IgD-negative memory B cell (primary cell): ENCODE measurements at regions not wholly inside any gene's neighbourhood (a gene's known extent, or its start where the extent isn't known, plus 50 kb on each side); places are given as distances from the start of the nearest gene placed in this dataset.

Experiments used
- H3K27ac Mint-ChIP-seq, 3 donors: one replicate each; pipeline ENCODE4 v1.8.0; 2020 to 2022; ENCODE audit warnings: mild to moderate bottlenecking in 3 of 3, mixed read lengths in 3 of 3, moderate library complexity in 1 of 3
- H3K27me3 Mint-ChIP-seq: one replicate; pipeline ENCODE4 v1.8.0; 2021; ENCODE audit warnings: mixed read lengths
- H3K36me3 Mint-ChIP-seq: one replicate; pipeline ENCODE4 v1.8.0; 2020; ENCODE audit warnings: mild to moderate bottlenecking, mixed read lengths
- H3K4me1 Mint-ChIP-seq, 3 donors: one replicate each; pipeline ENCODE4 v1.8.0; 2020 to 2022; ENCODE audit warnings: mixed read lengths in 3 of 3, mild to moderate bottlenecking in 1 of 3
- H3K4me3 Mint-ChIP-seq, 4 donors: one replicate each; pipeline ENCODE4 v1.8.0; 2020 to 2022; ENCODE audit warnings: mild to moderate bottlenecking in 4 of 4, mixed read lengths in 4 of 4, moderate library complexity in 3 of 4
- H3K9me3 Mint-ChIP-seq, 3 donors: one replicate each; pipeline ENCODE4 v1.8.0; 2020 to 2021; ENCODE audit warnings: mixed read lengths in 3 of 3, mild to moderate bottlenecking in 1 of 3

DNA sequence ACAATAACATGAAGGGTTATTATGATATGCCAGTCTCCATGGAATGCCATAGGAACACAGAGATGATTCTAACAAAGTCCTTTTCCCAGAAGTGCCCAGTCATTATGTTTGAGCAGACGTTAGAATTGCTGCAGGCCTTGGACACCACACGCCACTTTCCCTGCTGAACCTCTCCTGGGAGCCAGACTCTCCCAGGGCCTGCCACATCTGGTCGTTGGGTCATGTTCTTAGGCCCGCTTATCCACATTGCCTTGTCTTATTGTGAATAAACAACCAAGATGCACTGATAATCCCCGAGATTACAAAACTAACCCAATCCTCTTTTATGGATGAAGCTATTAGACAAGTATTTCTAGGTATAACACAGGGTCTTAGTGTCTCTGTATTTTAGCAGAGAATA is 276.5 kb upstream of the CITED2 start:
- Mint-ChIP-seq H3K4me3 (no peak overlapping the region), H3K27me3 (peaks cover 1% of the 10 kb centered on the region), H3K36me3 (no peaks in the 10 kb centered on the region), H3K9me3 (peaks cover 0 to 8% (median 5%) of the 10 kb centered on the region in 3 donors), H3K27ac (no peak overlapping the region), H3K4me1 (no peaks in the 10 kb centered on the region)

DNA sequence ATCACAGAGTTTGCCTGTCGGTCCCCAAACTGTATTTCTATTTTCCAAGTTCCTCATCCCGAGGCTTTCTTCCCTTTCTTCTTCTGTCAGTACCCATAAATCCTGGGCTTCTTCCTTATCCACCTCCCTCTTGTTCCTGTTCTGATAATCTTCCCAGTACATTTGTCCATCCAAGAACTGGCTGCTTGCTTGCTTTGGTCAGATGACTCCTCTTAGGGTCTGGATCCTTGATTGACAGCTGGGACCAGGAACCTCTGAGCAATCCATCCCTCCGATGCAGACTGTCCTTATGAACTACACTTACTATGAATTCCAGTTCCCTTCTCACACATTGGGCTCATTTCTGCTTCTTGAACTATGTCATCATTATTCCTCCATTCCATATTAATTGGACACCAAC is 275.3 kb upstream of the CITED2 start:
- H3K4me3 Mint-ChIP-seq = no peak overlapping the region
- H3K9me3 Mint-ChIP-seq = peaks cover 0 to 8% (median 5%) of the 10 kb centered on the region in 3 donors
- no peak overlapping the region for H3K27ac Mint-ChIP-seq
- no peaks in the 10 kb centered on the region for H3K4me1 Mint-ChIP-seq
- peaks cover 1% of the 10 kb centered on the region for H3K27me3 Mint-ChIP-seq
- no peaks in the 10 kb centered on the region for H3K36me3 Mint-ChIP-seq

DNA sequence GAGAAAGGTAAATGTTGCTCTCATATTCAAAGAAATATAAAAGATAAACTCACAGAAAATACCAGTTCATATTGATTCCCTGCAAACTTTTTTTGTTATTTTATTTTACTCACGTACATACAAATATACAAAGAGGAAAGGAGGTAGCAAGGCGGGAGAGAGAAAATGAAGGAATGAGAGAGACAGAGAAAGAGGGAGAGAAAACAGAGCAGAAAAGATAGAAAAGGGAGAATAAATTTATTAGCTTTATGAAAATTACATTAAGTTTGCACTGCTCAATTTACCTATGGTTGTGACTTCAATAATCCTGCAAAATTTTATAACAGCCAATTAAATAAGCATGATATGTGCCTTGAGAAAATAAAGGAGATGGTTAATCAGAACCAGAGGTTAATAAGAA is 274.7 kb upstream of the CITED2 start:
- H3K27me3 Mint-ChIP-seq = peaks cover 2% of the 10 kb centered on the region
- H3K27ac Mint-ChIP-seq = no peak overlapping the region
- H3K4me1 Mint-ChIP-seq = no peaks in the 10 kb centered on the region
- no peak overlapping the region for H3K4me3 Mint-ChIP-seq
- no peaks in the 10 kb centered on the region for H3K36me3 Mint-ChIP-seq
- H3K9me3 Mint-ChIP-seq = peaks cover 0 to 8% (median 5%) of the 10 kb centered on the region in 3 donors

DNA sequence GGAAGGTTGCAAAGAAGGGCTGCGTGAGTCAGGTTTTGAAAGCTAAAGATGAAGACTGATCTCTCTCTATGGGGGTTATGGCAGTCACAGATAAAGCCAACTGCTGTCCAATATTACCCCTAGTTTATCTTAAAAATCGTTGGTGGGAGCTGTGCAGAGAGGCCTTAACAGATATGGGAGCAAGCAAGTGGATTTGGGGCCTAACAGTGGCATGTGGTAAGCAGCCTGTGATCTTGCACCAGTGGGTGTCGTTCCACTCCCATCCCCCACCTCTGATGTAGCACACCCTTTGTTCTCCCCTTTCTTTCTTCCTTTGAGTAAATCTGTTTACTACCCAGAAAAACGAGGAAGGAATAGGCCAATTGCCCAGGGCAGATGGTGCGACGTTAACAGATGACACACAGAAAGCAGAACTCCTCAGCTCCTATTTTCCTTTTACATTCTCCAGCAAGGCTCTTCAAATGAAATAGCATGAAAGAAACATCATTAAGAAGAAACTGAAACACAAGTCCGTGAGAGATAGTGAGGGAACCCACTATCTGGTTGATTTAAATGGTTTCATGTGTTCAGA is 274.1 kb upstream of the CITED2 start:
- no peaks in the 10 kb centered on the region for H3K4me1 Mint-ChIP-seq
- H3K4me3 Mint-ChIP-seq = no peak overlapping the region
- peaks cover 0 to 8% (median 5%) of the 10 kb centered on the region in 3 donors for H3K9me3 Mint-ChIP-seq
- H3K27ac Mint-ChIP-seq = no peak overlapping the region
- H3K36me3 Mint-ChIP-seq = no peaks in the 10 kb centered on the region
- H3K27me3 Mint-ChIP-seq = peaks cover 2% of the 10 kb centered on the region

DNA sequence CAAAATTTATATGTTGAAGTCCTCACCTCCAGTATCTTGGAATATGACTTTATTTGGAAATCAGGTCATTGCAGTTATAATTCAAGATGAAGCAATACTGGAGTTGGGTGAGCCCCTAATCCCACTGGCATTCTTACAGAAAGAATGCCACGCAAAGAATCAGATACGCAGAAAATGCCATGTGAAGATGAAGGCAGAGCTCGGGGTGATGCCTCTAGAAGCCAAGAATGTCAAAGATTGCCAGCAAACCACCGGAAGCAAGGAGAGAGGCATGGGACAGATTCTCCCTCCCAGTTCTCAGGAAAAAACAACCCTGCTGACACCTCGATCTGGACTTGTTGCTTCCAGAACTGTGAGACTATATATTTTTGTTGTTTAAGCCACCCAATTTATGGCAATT is 273.4 kb upstream of the CITED2 start:
- Mint-ChIP-seq H3K27ac (no peak overlapping the region), H3K36me3 (no peaks in the 10 kb centered on the region), H3K4me3 (no peak overlapping the region), H3K9me3 (peaks cover 0 to 8% (median 5%) of the 10 kb centered on the region in 3 donors), H3K27me3 (peaks cover 2% of the 10 kb centered on the region), H3K4me1 (no peaks in the 10 kb centered on the region)

DNA sequence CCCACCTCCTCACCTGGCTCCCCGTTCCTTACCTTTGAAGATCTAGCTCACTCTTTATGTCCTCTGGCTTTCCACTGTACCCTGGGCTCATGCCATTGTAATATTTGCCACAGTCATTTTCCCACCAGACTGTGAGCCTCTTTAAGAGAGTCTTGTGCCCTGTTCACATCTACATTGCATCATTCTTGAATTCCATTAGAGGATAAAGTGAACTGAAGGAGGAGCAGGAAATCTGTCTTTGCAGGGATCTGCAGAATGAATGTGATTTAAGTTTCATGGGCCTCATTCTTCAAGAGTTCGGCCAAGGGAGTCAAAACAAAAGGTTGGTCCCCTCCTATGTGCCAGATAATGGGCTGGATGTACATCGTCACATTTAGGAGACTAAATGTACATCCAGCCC is 272.6 kb upstream of the CITED2 start:
- Mint-ChIP-seq H3K4me1 (no peaks in the 10 kb centered on the region), H3K4me3 (no peak overlapping the region), H3K27me3 (peaks cover 2% of the 10 kb centered on the region), H3K9me3 (peaks cover 0 to 8% (median 5%) of the 10 kb centered on the region in 3 donors), H3K36me3 (peaks cover 2% of the 10 kb centered on the region), H3K27ac (no peak overlapping the region)

DNA sequence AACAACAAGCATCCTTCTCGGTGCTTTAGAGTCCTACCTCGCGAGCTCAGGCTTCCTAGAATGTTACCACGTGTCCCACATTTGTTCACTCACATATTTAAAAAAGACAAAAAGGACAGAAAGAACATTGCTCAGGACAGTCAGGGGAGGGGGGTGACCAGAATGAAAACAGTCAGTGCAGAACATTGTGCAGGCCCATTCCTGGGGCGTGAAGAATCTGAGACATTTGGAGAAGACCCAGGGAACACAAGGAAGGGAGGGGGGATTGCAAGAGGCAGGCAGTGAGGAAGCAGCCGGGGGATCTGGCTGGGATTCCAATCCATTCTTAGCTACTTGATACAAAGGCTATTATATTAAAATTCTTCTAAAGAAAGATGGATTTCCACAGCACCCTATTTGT is 270.4 kb upstream of the CITED2 start:
- H3K9me3 Mint-ChIP-seq = peaks cover 0 to 8% (median 5%) of the 10 kb centered on the region in 3 donors
- H3K27ac Mint-ChIP-seq = no peak overlapping the region
- H3K27me3 Mint-ChIP-seq = peaks cover 2% of the 10 kb centered on the region

DNA sequence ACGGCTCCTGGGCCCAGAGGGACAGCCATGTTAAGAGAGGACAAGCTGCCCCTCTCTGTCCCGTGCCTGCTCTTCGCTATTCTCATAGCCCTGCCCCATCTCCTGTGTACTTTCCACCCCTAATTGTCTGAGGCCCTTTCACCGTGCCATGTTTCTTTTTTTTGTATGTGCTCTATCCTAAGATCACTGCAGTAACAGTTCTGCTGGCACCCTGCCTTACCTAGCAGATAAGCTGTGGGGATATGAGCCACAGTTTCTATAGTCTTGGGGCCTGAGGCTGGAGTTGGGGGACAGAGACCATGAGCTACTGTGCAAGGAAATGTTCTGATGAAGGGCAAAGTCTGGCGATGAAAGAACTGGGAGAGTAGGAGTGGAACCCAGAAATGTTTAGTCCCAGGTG is 269.5 kb upstream of the CITED2 start:
- H3K9me3 Mint-ChIP-seq = peaks cover 0 to 8% (median 7%) of the 10 kb centered on the region in 3 donors
- H3K4me3 Mint-ChIP-seq = no peak overlapping the region
- no peak overlapping the region for H3K27ac Mint-ChIP-seq
- peaks cover 2% of the 10 kb centered on the region for H3K27me3 Mint-ChIP-seq
- peaks cover 9 to 10% (median 9%) of the 10 kb centered on the region in 3 donors for H3K4me1 Mint-ChIP-seq
- peaks cover 2% of the 10 kb centered on the region for H3K36me3 Mint-ChIP-seq

More for the DNA sequence above, 270.4 kb upstream of the CITED2 start:
- Mint-ChIP-seq H3K36me3 (peaks cover 2% of the 10 kb centered on the region), H3K4me1 (peaks cover 8 to 9% (median 9%) of the 10 kb centered on the region in 3 donors), H3K4me3 (no peak overlapping the region)

DNA sequence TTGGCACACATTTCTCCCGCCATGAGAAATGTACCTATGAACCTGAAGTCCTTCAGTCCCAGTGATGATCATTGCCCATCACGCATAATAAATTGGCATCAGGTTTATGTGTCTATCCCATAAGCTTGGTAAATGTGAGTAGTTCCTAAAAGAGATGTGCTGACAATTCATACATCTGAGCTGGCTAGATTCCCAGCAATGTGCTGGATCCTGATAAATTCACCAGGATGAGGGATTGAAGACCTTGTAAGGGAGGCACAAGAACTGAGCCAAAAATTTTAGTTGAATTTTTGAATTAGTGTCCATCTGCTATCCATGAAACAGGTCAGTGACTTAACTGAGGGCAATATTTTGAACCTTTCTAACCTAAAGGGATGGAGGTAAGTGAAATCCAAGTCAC is 267.9 kb upstream of the CITED2 start:
- H3K4me3 Mint-ChIP-seq = no peak overlapping the region
- peaks cover 9 to 10% (median 9%) of the 10 kb centered on the region in 3 donors for H3K4me1 Mint-ChIP-seq
- no peak overlapping the region for H3K27ac Mint-ChIP-seq
- H3K27me3 Mint-ChIP-seq = peaks cover 2% of the 10 kb centered on the region
- H3K36me3 Mint-ChIP-seq = peaks cover 2% of the 10 kb centered on the region
- peaks cover 0 to 8% (median 7%) of the 10 kb centered on the region in 3 donors for H3K9me3 Mint-ChIP-seq

DNA sequence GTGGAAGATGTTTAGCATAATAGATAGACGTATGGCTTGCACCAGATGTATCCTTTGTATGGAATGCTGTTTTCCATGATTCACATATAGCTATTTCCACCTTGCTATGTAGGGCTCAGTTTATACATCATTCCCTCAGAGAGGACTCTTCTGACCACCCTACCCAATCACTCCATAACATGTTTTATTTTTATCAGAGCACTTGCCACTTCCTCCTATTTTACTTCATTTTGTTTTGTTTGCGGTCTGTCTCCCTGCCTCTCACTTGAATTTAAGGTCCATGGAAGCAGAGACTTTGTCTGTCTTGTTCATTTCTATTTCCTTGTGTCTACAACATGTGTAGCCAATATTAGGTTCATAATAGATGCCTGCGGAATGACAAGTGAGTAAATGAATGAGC is 266.9 kb upstream of the CITED2 start:
- H3K9me3 Mint-ChIP-seq = peaks cover 0 to 2% (median 1%) of the 10 kb centered on the region in 3 donors
- H3K4me3 Mint-ChIP-seq = no peak overlapping the region
- peaks cover 2% of the 10 kb centered on the region for H3K27me3 Mint-ChIP-seq
- H3K36me3 Mint-ChIP-seq = peaks cover 2% of the 10 kb centered on the region
- H3K27ac Mint-ChIP-seq = no peak overlapping the region
- H3K4me1 Mint-ChIP-seq = peaks cover 9 to 10% (median 9%) of the 10 kb centered on the region in 3 donors

DNA sequence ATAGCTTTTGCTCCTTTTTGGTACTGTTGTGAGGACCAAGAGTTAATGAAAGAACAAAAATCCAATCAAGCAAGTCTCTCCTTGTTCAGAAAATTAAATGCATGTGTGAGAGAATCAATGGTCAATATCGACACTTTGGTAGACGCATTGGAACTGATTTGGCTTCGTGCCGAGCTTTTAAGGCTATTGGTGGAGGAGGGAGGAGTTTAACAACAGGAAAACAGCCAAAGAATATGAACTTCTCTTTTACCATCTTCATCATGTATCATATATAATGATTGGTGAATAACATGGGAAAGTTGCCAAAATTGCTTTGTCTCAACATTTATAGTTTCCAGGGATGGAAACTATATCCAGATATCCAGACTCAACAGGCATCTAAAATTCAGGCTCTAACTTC is 266.5 kb upstream of the CITED2 start:
- Mint-ChIP-seq H3K27ac (no peak overlapping the region), H3K4me3 (no peak overlapping the region), H3K4me1 (peaks cover 9 to 10% (median 9%) of the 10 kb centered on the region in 3 donors), H3K36me3 (peaks cover 2% of the 10 kb centered on the region), H3K9me3 (peaks cover 0 to 2% (median 0%) of the 10 kb centered on the region in 3 donors), H3K27me3 (peaks cover 2% of the 10 kb centered on the region)

DNA sequence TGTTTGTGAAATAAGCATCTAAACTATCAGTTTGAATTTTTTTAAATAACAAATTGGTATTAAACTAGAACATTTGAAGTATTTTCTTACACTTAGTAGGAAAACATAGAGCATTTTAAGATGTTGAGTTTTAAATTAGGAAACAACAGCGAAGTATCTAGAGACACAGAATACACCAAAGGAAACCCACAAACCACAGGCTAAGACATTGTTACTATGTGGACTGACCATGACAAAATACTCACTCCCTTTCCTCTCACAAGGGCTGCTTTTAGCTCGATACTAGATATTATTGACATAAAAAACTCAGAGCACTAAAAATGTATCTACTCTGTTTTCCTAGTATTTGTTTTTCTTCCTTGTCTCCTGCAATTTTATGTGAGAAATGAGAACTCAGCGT is 266.0 kb upstream of the CITED2 start:
- Mint-ChIP-seq H3K4me3 (no peak overlapping the region), H3K36me3 (peaks cover 2% of the 10 kb centered on the region), H3K9me3 (peaks cover 0 to 2% (median 0%) of the 10 kb centered on the region in 3 donors), H3K27me3 (peaks cover 2% of the 10 kb centered on the region), H3K27ac (no peak overlapping the region), H3K4me1 (peaks cover 9 to 10% (median 9%) of the 10 kb centered on the region in 3 donors)

DNA sequence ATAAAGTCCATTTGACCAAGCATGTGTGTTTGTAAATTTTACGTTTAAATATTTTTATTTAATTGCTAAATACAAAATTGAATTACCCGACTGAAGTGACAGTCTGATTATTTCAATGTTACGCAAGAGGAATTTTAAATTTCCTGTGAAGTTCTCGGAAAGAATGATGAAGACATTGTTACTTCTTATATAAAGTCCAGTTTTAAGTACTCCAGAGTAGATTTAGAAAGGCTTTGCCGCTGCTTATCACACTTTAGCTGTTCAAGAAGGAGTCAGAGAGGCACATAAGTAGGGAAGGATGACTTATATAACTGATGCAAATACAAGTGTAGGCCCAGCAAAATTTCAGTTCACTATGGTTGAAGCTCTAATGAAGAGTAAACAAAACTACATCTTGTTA is 265.1 kb upstream of the CITED2 start:
- H3K4me3 Mint-ChIP-seq = peak overlapping the region in 1 of 4 donors; percentile 9
- H3K27me3 Mint-ChIP-seq = no peaks in the 10 kb centered on the region
- peaks cover 0 to 2% (median 0%) of the 10 kb centered on the region in 3 donors for H3K9me3 Mint-ChIP-seq
- H3K36me3 Mint-ChIP-seq = peaks cover 2% of the 10 kb centered on the region
- no peak overlapping the region for H3K27ac Mint-ChIP-seq
- peaks cover 9 to 10% (median 9%) of the 10 kb centered on the region in 3 donors for H3K4me1 Mint-ChIP-seq

DNA sequence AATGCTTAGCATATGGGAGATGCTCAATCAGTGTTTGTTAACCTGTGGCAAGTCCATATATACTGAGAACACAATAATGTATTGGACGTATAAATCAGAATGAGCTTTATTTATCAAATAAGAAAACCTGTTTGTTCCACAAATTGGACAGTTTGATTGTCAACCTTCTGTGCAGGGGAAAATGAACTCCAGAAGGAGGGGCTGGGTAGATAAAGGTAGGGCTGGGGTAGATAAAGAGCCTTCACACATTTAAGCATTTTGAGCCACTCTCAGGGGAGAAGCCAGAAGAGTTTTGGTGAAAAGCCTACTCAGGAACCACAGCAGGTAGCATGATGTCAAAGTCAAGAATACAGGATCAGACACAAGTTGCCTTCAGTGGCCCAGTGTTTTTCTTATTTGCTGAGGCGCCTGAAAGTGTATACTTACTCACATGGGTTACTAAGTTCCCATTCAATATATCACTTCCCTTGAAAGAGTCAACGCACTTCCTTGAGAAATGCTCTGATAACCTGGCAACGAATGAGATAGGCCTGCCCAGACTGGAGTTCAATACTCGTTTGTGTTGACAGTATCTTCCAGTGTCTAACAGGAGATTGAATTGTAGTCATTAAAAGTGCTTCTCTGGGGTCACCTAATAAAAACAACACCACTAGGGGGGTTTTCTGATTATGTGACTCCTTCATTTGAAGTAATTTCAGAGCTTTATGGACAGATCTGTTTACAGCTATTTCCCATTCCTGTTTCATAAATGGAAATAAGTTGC is 263.9 kb upstream of the CITED2 start:
- Mint-ChIP-seq H3K27ac (no peak overlapping the region), H3K36me3 (peaks cover 2% of the 10 kb centered on the region), H3K27me3 (no peaks in the 10 kb centered on the region), H3K9me3 (peaks cover 0 to 2% (median 0%) of the 10 kb centered on the region in 3 donors), H3K4me1 (peaks cover 9 to 10% (median 9%) of the 10 kb centered on the region in 3 donors), H3K4me3 (no peak overlapping the region)

DNA sequence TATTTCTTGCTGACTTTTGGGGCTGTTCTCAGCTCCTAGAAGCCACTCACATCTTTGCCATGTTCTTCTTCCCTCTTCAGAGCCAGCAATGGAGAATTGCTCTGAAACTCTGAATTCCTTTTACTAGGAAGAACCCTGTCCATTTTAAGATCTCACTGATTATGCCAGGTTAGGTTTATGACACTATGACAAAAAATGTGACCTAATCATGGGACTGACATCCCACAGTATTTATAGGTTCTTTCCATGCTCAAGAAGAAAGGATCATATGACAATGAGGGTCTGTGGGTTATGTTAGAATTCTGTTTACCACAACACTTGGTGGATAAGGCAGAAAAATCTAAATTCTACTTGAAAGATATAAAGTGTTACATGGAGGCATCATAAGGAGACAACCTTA is 263.3 kb upstream of the CITED2 start:
- no peak overlapping the region for H3K4me3 Mint-ChIP-seq
- peaks cover 9 to 10% (median 9%) of the 10 kb centered on the region in 3 donors for H3K4me1 Mint-ChIP-seq
- H3K9me3 Mint-ChIP-seq = peaks cover 0 to 2% (median 0%) of the 10 kb centered on the region in 3 donors
- no peaks in the 10 kb centered on the region for H3K27me3 Mint-ChIP-seq
- no peak overlapping the region for H3K27ac Mint-ChIP-seq
- H3K36me3 Mint-ChIP-seq = peaks cover 2% of the 10 kb centered on the region
